MCF 10A (cell line): ENCODE measurements at regions not wholly inside any gene's neighbourhood (a gene's known extent, or its start where the extent isn't known, plus 50 kb on each side); places are given as distances from the start of the nearest gene placed in this dataset.

Source experiments
- BruUV-seq: library from RNA; stranded (reverse); fragments of 400-500 nt; replicated peaks from 2 replicates; lab custom pipeline; 2021; lab: Mats Ljungman, UMichigan
- CTCF ChIA-PET: fragments of 300-600 bp; sonication (Branson Sonifier 250); formaldehyde crosslinking; extraction: SDS; loops from one replicate; lab custom pipeline; 2021; ENCODE audit warnings: antibody characterized with exemption, inconsistent platforms; lab: Yijun Ruan, JAX
- POLR2A ChIA-PET: fragments of 300-600, 350-650 bp; sonication (Branson Sonifier 250); formaldehyde crosslinking; extraction: SDS; loops from one replicate; lab custom pipeline; 2020; ENCODE audit warnings: antibody characterized with exemption, inconsistent platforms; lab: Yijun Ruan, JAX
- DNase-seq: peaks from one replicate; pipeline ENCODE4 v3.0.0-alpha.2; 2018; ENCODE audit not compliant: unreplicated experiment
- H3K27ac Mint-ChIP-seq: one replicate; pipeline ENCODE4 v1.8.0; 2022; ENCODE audit warnings: mild to moderate bottlenecking, low read depth, mixed read lengths; ENCODE audit not compliant: unreplicated experiment
- H3K27me3 Mint-ChIP-seq: one replicate; pipeline ENCODE4 v1.8.0; 2022; ENCODE audit warnings: mixed read lengths; ENCODE audit not compliant: insufficient read depth, unreplicated experiment
- H3K36me3 Mint-ChIP-seq: one replicate; pipeline ENCODE4 v1.8.0; 2022; ENCODE audit warnings: mild to moderate bottlenecking, moderate library complexity, mixed read lengths; ENCODE audit not compliant: insufficient read depth, unreplicated experiment
- H3K4me1 Mint-ChIP-seq: one replicate; pipeline ENCODE4 v1.8.0; 2022; ENCODE audit warnings: mixed read lengths; ENCODE audit not compliant: insufficient read depth, unreplicated experiment
- H3K4me3 Mint-ChIP-seq: one replicate; pipeline ENCODE4 v1.8.0; 2022; ENCODE audit warnings: mild to moderate bottlenecking, moderate library complexity, mixed read lengths; ENCODE audit not compliant: unreplicated experiment
- H3K9me3 Mint-ChIP-seq: one replicate; pipeline ENCODE4 v1.8.0; 2022; ENCODE audit warnings: mixed read lengths; ENCODE audit not compliant: unreplicated experiment
- intact Hi-C: fragments of 100-400 bp; cut with micrococcal nuclease; formaldehyde crosslinking; loops from 2 replicates; pipeline ENCODE4 v1.14.1; 2022
- TF ChIP-seq, protein P1 (sequence below): fragments of 200-600 bp; IDR thresholded peaks from one replicate; pipeline ENCODE4 v1.8.0; 2022; ENCODE audit warnings: antibody characterized with exemption, mild to moderate bottlenecking; ENCODE audit not compliant: unreplicated experiment

DNA sequence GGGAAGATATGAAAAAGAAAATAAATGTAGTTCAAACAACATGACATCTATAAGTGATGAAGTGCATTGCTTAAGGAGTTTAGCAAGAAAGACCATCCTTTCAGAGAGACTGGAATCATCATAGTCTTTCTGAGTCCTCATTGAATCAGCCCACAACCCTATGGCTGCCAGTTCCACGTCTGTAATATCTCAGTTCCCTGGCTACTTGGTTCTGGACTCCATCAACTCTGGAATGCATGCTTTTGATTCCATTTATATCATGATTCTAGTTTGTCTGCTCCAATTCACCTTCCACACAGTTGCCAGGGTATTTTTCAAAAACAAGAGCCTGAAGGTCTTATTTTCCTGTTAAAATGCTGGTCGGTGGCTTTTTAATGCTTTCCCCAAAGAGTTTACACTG, 126.4 kb upstream of the MDFIC start:
- peaks cover 7% of the 10 kb centered on the region for H3K4me1 Mint-ChIP-seq
- POLR2A ChIA-PET = no interaction called here

DNA sequence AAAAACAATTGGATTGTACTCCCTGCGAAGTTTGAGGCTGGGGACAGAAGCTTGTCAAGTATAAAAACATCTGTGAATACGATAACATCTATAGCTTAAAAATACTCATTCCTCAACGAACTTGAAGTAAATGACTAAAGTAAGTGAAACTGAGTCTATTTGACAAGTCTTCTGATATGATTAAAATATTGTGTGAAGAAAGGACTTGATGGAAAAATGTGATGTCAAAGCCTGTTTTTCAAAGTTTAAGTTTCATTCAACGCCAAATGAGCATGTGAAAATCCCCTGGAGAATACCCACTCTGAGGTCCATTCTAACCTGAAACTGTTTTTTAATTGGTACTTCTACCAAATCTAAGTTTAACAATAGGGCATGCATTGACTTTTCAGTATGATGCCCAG, 122.3 kb upstream of the MDFIC start:
- ChIA-PET CTCF (no interaction called here), POLR2A (interaction anchor here (1.9 kb wide), 1 partner anchor 10 kb away, joined by 7 read pairs; no protein-coding TSS in a partner anchor)
- no peaks in the 10 kb centered on the region for H3K4me1 Mint-ChIP-seq
- BruUV-seq = no TSS peak
- H3K4me3 Mint-ChIP-seq = no peak overlapping the region
- no peak for DNase-seq
- H3K36me3 Mint-ChIP-seq = no peaks in the 10 kb centered on the region
- H3K27ac Mint-ChIP-seq = no peak overlapping the region
- intact Hi-C loops = no loop called here
- TF ChIP-seq, protein P1, sequence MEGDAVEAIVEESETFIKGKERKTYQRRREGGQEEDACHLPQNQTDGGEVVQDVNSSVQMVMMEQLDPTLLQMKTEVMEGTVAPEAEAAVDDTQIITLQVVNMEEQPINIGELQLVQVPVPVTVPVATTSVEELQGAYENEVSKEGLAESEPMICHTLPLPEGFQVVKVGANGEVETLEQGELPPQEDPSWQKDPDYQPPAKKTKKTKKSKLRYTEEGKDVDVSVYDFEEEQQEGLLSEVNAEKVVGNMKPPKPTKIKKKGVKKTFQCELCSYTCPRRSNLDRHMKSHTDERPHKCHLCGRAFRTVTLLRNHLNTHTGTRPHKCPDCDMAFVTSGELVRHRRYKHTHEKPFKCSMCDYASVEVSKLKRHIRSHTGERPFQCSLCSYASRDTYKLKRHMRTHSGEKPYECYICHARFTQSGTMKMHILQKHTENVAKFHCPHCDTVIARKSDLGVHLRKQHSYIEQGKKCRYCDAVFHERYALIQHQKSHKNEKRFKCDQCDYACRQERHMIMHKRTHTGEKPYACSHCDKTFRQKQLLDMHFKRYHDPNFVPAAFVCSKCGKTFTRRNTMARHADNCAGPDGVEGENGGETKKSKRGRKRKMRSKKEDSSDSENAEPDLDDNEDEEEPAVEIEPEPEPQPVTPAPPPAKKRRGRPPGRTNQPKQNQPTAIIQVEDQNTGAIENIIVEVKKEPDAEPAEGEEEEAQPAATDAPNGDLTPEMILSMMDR = no peak
- H3K27me3 Mint-ChIP-seq = no peaks in the 10 kb centered on the region
- no peaks in the 10 kb centered on the region for H3K9me3 Mint-ChIP-seq

More for the DNA sequence above, 126.4 kb upstream of the MDFIC start:
- intact Hi-C loops = no loop called here
- Mint-ChIP-seq H3K9me3 (no peaks in the 10 kb centered on the region), H3K4me3 (no peak overlapping the region), H3K36me3 (no peaks in the 10 kb centered on the region), H3K27ac (no peak overlapping the region), H3K27me3 (no peaks in the 10 kb centered on the region)
- no TSS peak for BruUV-seq
- TF ChIP-seq, protein P1 = no peak
- no peak for DNase-seq
- CTCF ChIA-PET = no interaction called here

DNA sequence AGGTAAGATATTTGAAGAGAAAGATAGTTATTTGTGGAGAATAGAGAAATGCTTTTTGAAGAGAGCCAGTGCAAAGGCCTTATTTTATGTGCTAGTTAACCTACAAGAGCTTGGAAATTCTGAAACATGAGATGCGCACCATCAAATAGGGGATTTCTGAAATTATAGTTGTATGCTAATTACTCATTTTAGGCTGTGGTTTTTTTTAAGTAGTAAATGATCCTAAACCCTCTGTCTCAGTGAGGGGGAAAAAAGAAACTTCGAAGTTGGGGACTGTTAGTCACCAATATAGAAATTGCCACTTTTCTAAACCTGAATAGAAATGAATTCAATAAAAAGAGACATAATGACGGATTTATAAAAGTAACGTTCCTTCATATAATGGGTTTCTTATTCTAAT, 119.3 kb upstream of the MDFIC start:
- H3K9me3 Mint-ChIP-seq = no peaks in the 10 kb centered on the region
- H3K4me3 Mint-ChIP-seq = no peak overlapping the region
- no peaks in the 10 kb centered on the region for H3K27me3 Mint-ChIP-seq
- intact Hi-C loops = no loop called here
- no peaks in the 10 kb centered on the region for H3K4me1 Mint-ChIP-seq
- no peak overlapping the region for H3K27ac Mint-ChIP-seq
- no TSS peak for BruUV-seq
- TF ChIP-seq, protein P1 = no peak
- no peak for DNase-seq
- CTCF ChIA-PET = no interaction called here
- H3K36me3 Mint-ChIP-seq = no peaks in the 10 kb centered on the region
- POLR2A ChIA-PET = no interaction called here

DNA sequence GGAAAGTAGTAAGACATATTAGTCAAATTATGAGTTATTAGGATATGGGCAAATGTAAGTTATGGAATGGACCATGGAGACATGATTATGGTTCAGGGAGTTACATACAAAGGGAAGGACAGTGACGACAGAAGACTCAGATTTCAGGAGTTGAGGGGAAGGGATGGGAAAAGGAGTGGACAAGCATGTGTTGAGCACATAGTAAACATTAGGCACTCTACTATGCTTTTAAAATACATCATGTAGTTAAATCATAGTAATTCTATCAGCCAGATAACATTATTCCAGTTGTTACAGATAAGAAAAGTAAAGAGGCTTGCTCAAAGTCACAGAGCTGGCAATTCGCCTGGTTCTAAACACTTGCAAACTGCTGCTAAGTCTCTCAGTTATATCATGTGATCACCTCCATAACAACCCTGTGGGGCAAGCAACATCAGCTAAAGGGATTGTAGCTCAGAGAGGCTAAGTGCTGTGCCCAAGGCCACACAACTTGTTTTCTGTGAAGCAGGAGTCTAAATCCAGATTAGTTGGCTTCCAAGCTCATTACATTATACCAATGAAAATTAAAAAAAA, 115.2 kb upstream of the MDFIC start:
- Mint-ChIP-seq H3K4me1 (no peaks in the 10 kb centered on the region), H3K9me3 (no peaks in the 10 kb centered on the region), H3K4me3 (no peak overlapping the region), H3K27ac (no peak overlapping the region), H3K36me3 (no peaks in the 10 kb centered on the region), H3K27me3 (no peaks in the 10 kb centered on the region)
- CTCF ChIA-PET = interaction anchor here (0.5 kb wide), 1 partner anchor 60 kb away, joined by 4 read pairs; no protein-coding TSS in a partner anchor
- TF ChIP-seq, protein P1 = no peak
- POLR2A ChIA-PET = interaction anchor here (0.8 kb wide), 1 partner anchor 16 kb away, joined by 3 read pairs; no protein-coding TSS in a partner anchor
- no TSS peak for BruUV-seq
- DNase-seq = no peak
- intact Hi-C loops = no loop called here
